ENCODE measurements at regions not wholly inside any gene's neighbourhood (a gene's known extent, or its start where the extent isn't known, plus 50 kb on each side); places are given as distances from the start of the nearest gene placed in this dataset.
A peak's percentile ranks its signal among the peaks of the same experiment; 100 is the strongest.

- CTCF ChIA-PET: interaction anchor here (1.0 kb wide), 1 partner anchor 9 kb away, joined by 3 read pairs; no protein-coding TSS in a partner anchor
These were observed 132.9 kb downstream of the CHST1 start for GRCh38 chr11:45532546-45532945.

DNA sequence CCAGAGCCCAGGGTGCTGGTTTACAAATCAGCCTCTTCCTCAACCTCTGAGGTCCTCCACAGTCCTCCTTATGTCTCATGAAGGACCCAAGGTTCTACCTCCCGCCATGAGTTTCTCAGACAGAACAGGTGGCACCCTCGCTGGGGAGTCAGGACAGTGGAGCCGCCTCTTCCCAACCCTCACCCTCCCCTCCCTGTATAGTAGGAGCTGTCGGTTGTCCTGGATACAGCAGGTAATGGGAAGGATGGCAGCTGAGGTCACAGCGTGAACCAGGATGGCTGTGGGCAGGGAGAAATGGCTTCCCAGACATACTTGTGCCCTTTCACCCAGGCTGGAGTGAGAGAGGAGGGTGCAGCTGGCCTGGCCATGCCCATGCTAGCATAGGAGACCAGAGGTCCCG is 134.6 kb downstream of the CHST1 start:
- Mint-ChIP-seq H3K4me3 (no peak overlapping the region), H3K4me1 (ENCODE audit: low read depth) (peaks cover 10% of the 10 kb centered on the region), H3K27me3 (ENCODE audit: low read depth) (peaks cover 7% of the 10 kb centered on the region)

More at GRCh38 chr11:45532546-45532945, 132.9 kb downstream of the CHST1 start:
- Mint-ChIP-seq H3K9me3 (no peaks in the 10 kb centered on the region), H3K36me3 (ENCODE audit: low read depth) (no peaks in the 10 kb centered on the region), H3K27me3 (ENCODE audit: low read depth) (peaks cover 10% of the 10 kb centered on the region), H3K4me3 (no peak overlapping the region), H3K4me1 (ENCODE audit: low read depth) (peaks cover 10% of the 10 kb centered on the region), H3K27ac (peak overlapping the region; percentile 51)
- intact Hi-C loops (cut with micrococcal nuclease): no loop called here
- no peak for DNase-seq

DNA sequence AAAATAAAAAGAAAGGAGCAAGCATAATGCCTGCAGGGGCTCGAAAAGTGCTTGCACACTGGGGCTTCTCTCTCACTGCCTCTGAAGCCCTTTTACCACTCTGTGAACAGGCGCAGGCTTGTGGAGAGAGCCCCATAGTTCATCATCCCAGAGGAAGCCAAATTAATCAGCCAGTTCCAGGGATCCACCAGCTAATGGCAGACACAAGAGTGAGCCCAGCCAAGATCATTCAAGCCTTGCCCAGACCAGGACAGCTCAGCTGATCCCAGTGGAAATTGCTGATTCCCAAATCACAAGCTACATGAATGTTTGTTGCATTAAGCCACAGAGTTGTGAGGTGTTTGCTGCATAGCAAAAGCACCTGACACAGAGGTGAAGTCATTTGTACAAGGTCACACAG is 135.3 kb downstream of the CHST1 start:
- Mint-ChIP-seq H3K27me3 (ENCODE audit: low read depth) (peaks cover 7% of the 10 kb centered on the region), H3K27ac (no peak overlapping the region), H3K9me3 (no peaks in the 10 kb centered on the region), H3K36me3 (ENCODE audit: low read depth) (no peaks in the 10 kb centered on the region), H3K4me3 (no peak overlapping the region), H3K4me1 (ENCODE audit: low read depth) (peaks cover 10% of the 10 kb centered on the region)
- intact Hi-C loops (cut with micrococcal nuclease): no loop called here
- DNase-seq: no peak
- CTCF ChIA-PET: no interaction called here

More for the DNA sequence above, 134.6 kb downstream of the CHST1 start:
- Mint-ChIP-seq H3K36me3 (ENCODE audit: low read depth) (no peaks in the 10 kb centered on the region), H3K27ac (no peak overlapping the region), H3K9me3 (no peaks in the 10 kb centered on the region)
- no peak for DNase-seq
- CTCF ChIA-PET: interaction anchor here (1.2 kb wide), 1 partner anchor 159 kb away, joined by 3 read pairs; no protein-coding TSS in a partner anchor
- intact Hi-C loops (cut with micrococcal nuclease): no loop called here

- H3K27ac Mint-ChIP-seq: no peak overlapping the region
- peaks cover 10% of the 10 kb centered on the region for H3K4me1 Mint-ChIP-seq (ENCODE audit: low read depth)
- no peak for DNase-seq
- H3K9me3 Mint-ChIP-seq: no peaks in the 10 kb centered on the region
- no peaks in the 10 kb centered on the region for H3K36me3 Mint-ChIP-seq (ENCODE audit: low read depth)
- intact Hi-C loops (cut with micrococcal nuclease): no loop called here
- H3K4me3 Mint-ChIP-seq: no peak overlapping the region
- H3K27me3 Mint-ChIP-seq (ENCODE audit: low read depth): peaks cover 7% of the 10 kb centered on the region
- CTCF ChIA-PET: interaction anchor here (1.7 kb wide), 1 partner anchor 158 kb away, joined by 4 read pairs; no protein-coding TSS in a partner anchor
These were observed 137.0 kb downstream of the CHST1 start for GRCh38 chr11:45528435-45528834.

DNA sequence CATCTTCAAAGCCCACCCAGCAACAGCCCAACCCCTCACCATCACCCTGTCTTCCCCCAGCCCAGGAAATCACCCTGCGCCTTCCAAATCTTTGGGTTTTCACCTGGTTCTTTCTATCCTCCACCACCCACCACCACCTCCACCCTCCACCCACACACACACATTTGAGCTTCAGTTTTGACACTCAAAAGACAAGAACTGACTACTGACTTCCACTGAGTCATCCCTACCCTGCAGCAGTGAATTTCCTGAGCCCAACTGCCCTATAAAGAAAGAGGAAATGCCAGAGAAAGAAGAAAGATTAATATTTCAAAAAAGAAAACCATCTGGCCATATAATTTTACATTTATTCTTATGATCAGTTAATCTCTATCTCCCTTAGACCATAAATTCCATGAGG is 137.5 kb downstream of the CHST1 start:
- peak; percentile 69 for DNase-seq
- CTCF ChIA-PET: interaction anchor here (1.7 kb wide), 1 partner anchor 157 kb away, joined by 4 read pairs; no protein-coding TSS in a partner anchor
- Mint-ChIP-seq H3K4me3 (no peak overlapping the region), H3K27ac (no peak overlapping the region), H3K9me3 (peaks cover under 1% of the 10 kb centered on the region), H3K27me3 (ENCODE audit: low read depth) (peaks cover 3% of the 10 kb centered on the region), H3K4me1 (ENCODE audit: low read depth) (peaks cover 10% of the 10 kb centered on the region), H3K36me3 (ENCODE audit: low read depth) (no peaks in the 10 kb centered on the region)
- intact Hi-C loops (cut with micrococcal nuclease): no loop called here

DNA sequence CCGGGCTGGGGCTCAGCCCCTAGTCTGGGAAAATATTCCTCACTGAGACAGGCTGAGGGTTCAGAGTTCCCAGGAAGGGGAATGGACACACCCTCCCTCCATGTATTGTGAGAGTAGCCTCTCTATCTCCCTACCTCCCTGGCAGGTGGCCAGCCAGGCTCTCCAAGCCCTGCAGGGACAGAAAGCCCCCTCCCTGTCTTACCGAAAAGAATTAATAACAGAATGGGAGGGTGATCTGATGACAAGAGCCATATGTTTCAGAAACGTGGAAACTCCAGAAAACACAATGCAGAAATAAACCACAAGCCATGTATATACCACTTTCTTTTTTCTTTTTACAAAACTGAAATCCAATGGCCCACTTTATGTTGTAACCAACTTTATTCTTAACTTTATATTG is 140.0 kb downstream of the CHST1 start:
- Mint-ChIP-seq H3K4me3 (no peak overlapping the region), H3K27me3 (ENCODE audit: low read depth) (peaks cover 2% of the 10 kb centered on the region), H3K36me3 (ENCODE audit: low read depth) (no peaks in the 10 kb centered on the region), H3K9me3 (peaks cover 6% of the 10 kb centered on the region), H3K4me1 (ENCODE audit: low read depth) (peaks cover 10% of the 10 kb centered on the region), H3K27ac (no peak overlapping the region)
- CTCF ChIA-PET: no interaction called here
- DNase-seq: no peak
- intact Hi-C loops (cut with micrococcal nuclease): no loop called here

- H3K9me3 Mint-ChIP-seq: peaks cover 6% of the 10 kb centered on the region
- CTCF ChIA-PET: no interaction called here
- H3K27me3 Mint-ChIP-seq (ENCODE audit: low read depth): peaks cover 2% of the 10 kb centered on the region
- intact Hi-C loops (cut with micrococcal nuclease): no loop called here
- DNase-seq: no peak
- no peaks in the 10 kb centered on the region for H3K36me3 Mint-ChIP-seq (ENCODE audit: low read depth)
- H3K4me3 Mint-ChIP-seq: no peak overlapping the region
- peaks cover 10% of the 10 kb centered on the region for H3K4me1 Mint-ChIP-seq (ENCODE audit: low read depth)
- H3K27ac Mint-ChIP-seq: no peak overlapping the region
These were observed 141.7 kb downstream of the CHST1 start for GRCh38 chr11:45523760-45524159.

DNA sequence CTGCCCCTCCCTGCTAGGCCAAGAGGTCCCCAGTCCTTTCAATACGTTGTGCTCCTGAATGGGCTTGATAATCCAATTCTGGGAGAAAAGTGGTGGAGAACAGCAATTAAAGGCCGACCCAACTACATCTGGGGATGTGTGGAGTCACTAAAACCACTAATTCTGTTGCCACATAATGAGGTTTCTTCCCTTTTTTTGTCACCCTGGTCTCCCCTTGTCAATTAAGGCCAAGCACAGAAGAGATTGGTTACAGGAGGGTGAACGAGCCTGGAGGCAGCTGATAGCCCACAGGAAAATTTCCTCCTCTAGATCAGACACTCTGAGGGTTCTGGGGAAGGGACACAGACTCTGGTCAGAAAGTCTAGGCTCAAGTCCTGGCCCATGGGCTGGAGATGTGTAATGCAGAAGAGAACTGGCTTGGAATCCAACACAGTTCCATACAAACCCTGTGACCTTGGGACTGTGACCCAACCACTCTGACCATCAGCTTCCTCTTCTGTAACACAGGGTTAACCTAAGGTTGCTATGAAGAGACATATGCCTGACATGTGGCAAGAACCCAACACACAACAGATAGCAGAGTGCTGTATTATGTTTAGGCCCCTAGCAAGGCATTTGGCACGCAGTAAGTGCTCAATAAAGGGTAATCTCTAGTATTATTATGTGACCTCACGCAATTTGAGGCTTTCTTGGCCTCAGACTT is 146.4 kb downstream of the CHST1 start:
- Mint-ChIP-seq H3K27me3 (ENCODE audit: low read depth) (peaks cover 2% of the 10 kb centered on the region), H3K36me3 (ENCODE audit: low read depth) (no peaks in the 10 kb centered on the region), H3K4me3 (no peak overlapping the region), H3K27ac (no peak overlapping the region), H3K4me1 (ENCODE audit: low read depth) (no peaks in the 10 kb centered on the region), H3K9me3 (peaks cover 6% of the 10 kb centered on the region)
- CTCF ChIA-PET: no interaction called here
- intact Hi-C loops (cut with micrococcal nuclease): no loop called here
- DNase-seq: no peak

DNA sequence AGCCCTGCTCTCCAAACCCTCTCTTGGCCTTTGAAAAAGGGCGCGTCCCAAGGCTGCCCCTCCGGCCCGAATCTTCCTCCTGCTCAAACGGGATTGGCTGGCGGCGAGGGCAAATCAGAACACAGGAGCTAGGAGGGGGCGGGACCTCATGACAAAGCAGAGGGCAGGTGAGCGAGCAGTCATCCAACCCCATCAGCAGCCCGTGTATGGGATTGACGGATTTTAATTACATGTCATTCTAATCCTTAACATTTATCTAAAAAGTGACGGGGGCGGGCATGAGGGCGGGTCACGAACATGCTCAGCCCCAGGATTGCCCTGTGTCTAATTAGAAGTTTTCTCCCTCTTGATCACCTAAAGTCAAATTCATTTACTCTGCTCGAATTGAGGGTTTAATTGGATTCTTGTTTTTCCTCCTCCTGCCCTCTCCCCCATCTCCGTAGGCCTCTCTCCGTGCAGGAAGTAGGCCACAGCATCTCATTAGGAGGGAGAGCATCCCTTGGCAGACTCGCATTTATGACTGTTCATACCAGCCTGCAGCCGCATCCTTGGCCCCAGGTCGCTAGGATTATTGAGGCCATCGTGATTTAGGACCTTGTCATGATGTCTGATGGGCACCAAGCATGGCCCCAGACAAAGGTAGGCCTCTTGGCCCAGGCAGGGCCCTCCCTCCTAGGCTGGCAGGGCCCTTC is 147.1 kb downstream of the CHST1 start:
- peaks cover 2% of the 10 kb centered on the region for H3K27me3 Mint-ChIP-seq (ENCODE audit: low read depth)
- DNase-seq: no peak
- no peaks in the 10 kb centered on the region for H3K36me3 Mint-ChIP-seq (ENCODE audit: low read depth)
- H3K4me3 Mint-ChIP-seq: no peak overlapping the region
- H3K9me3 Mint-ChIP-seq: peaks cover 6% of the 10 kb centered on the region
- H3K27ac Mint-ChIP-seq: no peak overlapping the region
- intact Hi-C loops (cut with micrococcal nuclease): no loop called here
- no peaks in the 10 kb centered on the region for H3K4me1 Mint-ChIP-seq (ENCODE audit: low read depth)
- CTCF ChIA-PET: no interaction called here

DNA sequence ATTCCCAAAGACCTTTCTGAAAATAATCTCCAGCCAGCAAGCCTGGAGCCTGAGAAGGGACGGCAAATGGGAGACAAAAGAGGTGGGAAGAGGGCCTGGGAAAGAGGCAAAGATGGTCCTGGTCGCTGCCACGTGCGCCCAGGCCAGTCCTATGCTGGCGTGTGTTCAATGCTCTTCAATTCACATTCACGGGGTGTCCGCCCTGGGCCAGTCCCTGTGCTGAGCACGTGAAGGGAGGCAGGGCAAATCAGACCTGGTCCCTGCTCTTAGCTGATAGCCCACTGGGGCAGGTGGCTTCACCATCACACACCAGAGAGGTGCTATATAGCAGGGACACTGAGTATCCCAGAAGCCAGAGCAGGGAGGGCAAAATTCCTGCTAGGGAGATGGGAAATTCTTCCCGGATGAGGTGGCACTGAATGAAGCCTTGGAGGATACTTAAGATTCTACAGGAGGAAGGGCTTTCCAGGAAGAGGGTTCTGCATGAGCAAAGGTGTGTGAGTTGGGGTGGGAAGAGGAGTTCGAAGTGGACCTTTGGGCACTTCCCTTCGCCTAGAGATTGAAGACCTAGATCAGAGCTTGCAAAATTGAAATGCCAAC is 148.2 kb downstream of the CHST1 start:
- no peaks in the 10 kb centered on the region for H3K4me1 Mint-ChIP-seq (ENCODE audit: low read depth)
- CTCF ChIA-PET: no interaction called here

GRCh38 chr11:45513821-45514340 is 151.5 kb downstream of the CHST1 start:
- H3K27me3 Mint-ChIP-seq (ENCODE audit: low read depth): no peaks in the 10 kb centered on the region
- intact Hi-C loops (cut with micrococcal nuclease): no loop called here
- no peaks in the 10 kb centered on the region for H3K4me1 Mint-ChIP-seq (ENCODE audit: low read depth)

More for the DNA sequence above, 148.2 kb downstream of the CHST1 start:
- DNase-seq: no peak
- Mint-ChIP-seq H3K4me3 (no peak overlapping the region), H3K27ac (no peak overlapping the region), H3K36me3 (ENCODE audit: low read depth) (no peaks in the 10 kb centered on the region), H3K27me3 (ENCODE audit: low read depth) (peaks cover 2% of the 10 kb centered on the region), H3K9me3 (no peaks in the 10 kb centered on the region)
- intact Hi-C loops (cut with micrococcal nuclease): no loop called here

DNA sequence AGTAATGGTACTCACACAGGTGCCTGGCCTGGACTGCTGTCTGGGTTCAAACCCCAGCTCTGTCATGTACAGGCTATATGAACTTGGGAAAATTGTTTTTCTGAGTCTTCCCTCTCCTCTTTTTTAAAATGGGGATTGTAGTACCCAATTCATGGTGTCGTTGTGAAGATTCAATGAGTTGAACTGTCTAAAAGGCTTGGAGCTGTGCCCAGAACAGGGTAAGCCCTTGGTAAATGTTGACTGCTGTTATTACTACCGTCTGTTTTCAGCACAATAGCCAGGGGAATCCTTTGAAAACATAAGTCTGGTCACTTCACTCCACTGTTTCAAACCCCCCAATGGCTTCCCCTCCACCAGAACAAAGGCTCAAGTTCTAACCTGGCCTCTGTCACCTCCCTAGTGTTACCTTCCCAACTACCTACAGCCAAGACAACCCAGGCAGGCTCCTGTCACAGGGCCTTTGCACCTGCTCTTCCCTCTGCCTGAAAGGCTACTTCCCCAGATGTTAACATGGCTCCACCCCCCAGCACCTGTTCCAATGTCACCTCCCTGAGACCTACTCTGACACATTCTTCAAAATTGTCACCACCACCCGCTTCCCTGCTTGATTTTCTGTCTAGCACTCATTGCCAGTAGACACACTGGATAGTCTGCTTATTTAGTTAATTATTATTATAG is 152.8 kb downstream of the CHST1 start:
- Mint-ChIP-seq H3K27ac (no peak overlapping the region), H3K9me3 (no peaks in the 10 kb centered on the region), H3K4me1 (ENCODE audit: low read depth) (no peaks in the 10 kb centered on the region), H3K27me3 (ENCODE audit: low read depth) (no peaks in the 10 kb centered on the region), H3K4me3 (no peak overlapping the region), H3K36me3 (ENCODE audit: low read depth) (no peaks in the 10 kb centered on the region)
- DNase-seq: no peak
- CTCF ChIA-PET: no interaction called here
- intact Hi-C loops (cut with micrococcal nuclease): no loop called here

More at GRCh38 chr11:45513821-45514340, 151.5 kb downstream of the CHST1 start:
- no peaks in the 10 kb centered on the region for H3K9me3 Mint-ChIP-seq
- CTCF ChIA-PET: no interaction called here
- DNase-seq: no peak
- no peak overlapping the region for H3K4me3 Mint-ChIP-seq
- H3K36me3 Mint-ChIP-seq (ENCODE audit: low read depth): no peaks in the 10 kb centered on the region
- H3K27ac Mint-ChIP-seq: no peak overlapping the region

Measured in activated naive CD4-positive, alpha-beta T cell treated with anti-CD3 and anti-CD28 coated beads for 36 hours (primary cell).